Islet precursor cell (in vitro differentiated cells): ENCODE measurements at regions not wholly inside any gene's neighbourhood (a gene's known extent, or its start where the extent isn't known, plus 50 kb on each side); places are given as distances from the start of the nearest gene placed in this dataset.

Experiments
- DNase-seq: peaks from one replicate; pipeline ENCODE4 v3.0.0-alpha.2; 2018

GRCh38 chr9:118215549-118215948 lies 511.3 kb downstream of the TLR4 start:
- no peak for DNase-seq

GRCh38 chr9:118222375-118222774 lies 518.2 kb downstream of the TLR4 start:
- DNase-seq, result peak; percentile 60

- DNase-seq, result no peak
Measured at GRCh38 chr9:118223111-118223510, 518.9 kb downstream of the TLR4 start.

GRCh38 chr9:118230329-118230728 lies 526.1 kb downstream of the TLR4 start:
- DNase-seq, result no peak

GRCh38 chr9:118236625-118237024 lies 532.4 kb downstream of the TLR4 start:
- no peak for DNase-seq

- DNase-seq, result no peak
Measured at GRCh38 chr9:118238139-118238538, 533.9 kb downstream of the TLR4 start.

- DNase-seq, result no peak
Measured at GRCh38 chr9:118252027-118252426, 547.8 kb downstream of the TLR4 start.

- no peak for DNase-seq
Measured at GRCh38 chr9:118262191-118262590, 558.0 kb downstream of the TLR4 start.

GRCh38 chr9:118263949-118264348 lies 559.7 kb downstream of the TLR4 start:
- DNase-seq, result no peak

- no peak for DNase-seq
Measured at GRCh38 chr9:118268046-118268445, 563.8 kb downstream of the TLR4 start.

GRCh38 chr9:118269623-118270022 lies 565.4 kb downstream of the TLR4 start:
- DNase-seq, result no peak

GRCh38 chr9:118271331-118271730 lies 567.1 kb downstream of the TLR4 start:
- no peak for DNase-seq

GRCh38 chr9:118271936-118272335 lies 567.7 kb downstream of the TLR4 start:
- DNase-seq, result no peak

GRCh38 chr9:118273048-118273447 lies 568.8 kb downstream of the TLR4 start:
- no peak for DNase-seq

GRCh38 chr9:118276784-118277183 lies 572.6 kb downstream of the TLR4 start:
- no peak for DNase-seq

- no peak for DNase-seq
Measured at GRCh38 chr9:118281772-118282171, 577.6 kb downstream of the TLR4 start.

- no peak for DNase-seq
Measured at GRCh38 chr9:118283488-118283887, 579.3 kb downstream of the TLR4 start.

- DNase-seq, result no peak
Measured at GRCh38 chr9:118290116-118290515, 585.9 kb downstream of the TLR4 start.

- peak; percentile 50 for DNase-seq
Measured at GRCh38 chr9:118295413-118295812, 591.2 kb downstream of the TLR4 start.

GRCh38 chr9:118302721-118303120 lies 598.5 kb downstream of the TLR4 start:
- DNase-seq, result no peak

GRCh38 chr9:118303216-118303615 lies 599.0 kb downstream of the TLR4 start:
- DNase-seq, result no peak

GRCh38 chr9:118305331-118305730 lies 601.1 kb downstream of the TLR4 start:
- DNase-seq, result no peak

GRCh38 chr9:118306801-118307200 lies 602.6 kb downstream of the TLR4 start:
- no peak for DNase-seq

GRCh38 chr9:118313965-118314364 lies 609.8 kb downstream of the TLR4 start:
- DNase-seq, result no peak

- DNase-seq, result no peak
Measured at GRCh38 chr9:118316831-118317343, 612.7 kb downstream of the TLR4 start.
